ENCODE measurements at regions not wholly inside any gene's neighbourhood (a gene's known extent, or its start where the extent isn't known, plus 50 kb on each side); places are given as distances from the start of the nearest gene placed in this dataset.

DNA sequence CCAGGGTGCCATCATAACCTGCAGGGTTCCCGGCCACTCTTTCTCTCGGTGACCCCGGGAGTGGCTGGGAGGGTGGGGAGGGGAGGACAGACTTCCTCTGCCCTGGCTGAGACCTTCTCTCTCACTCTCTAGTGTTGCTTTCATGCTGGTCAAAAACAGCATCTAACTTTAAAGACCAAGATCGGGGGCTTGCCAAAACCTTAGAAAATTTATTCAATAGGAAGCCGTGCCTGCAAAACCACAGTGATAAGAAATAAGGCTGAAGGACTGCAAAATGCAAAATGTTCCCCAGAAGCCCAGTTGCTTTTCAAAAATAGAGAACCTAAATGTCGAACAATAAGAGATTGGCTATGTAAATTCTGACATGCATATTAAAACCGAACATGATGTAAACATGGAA is 344.0 kb downstream of the FOXL1 start:
- in situ Hi-C loops (cut with MboI) = no loop called here
- no peak for DNase-seq

DNA sequence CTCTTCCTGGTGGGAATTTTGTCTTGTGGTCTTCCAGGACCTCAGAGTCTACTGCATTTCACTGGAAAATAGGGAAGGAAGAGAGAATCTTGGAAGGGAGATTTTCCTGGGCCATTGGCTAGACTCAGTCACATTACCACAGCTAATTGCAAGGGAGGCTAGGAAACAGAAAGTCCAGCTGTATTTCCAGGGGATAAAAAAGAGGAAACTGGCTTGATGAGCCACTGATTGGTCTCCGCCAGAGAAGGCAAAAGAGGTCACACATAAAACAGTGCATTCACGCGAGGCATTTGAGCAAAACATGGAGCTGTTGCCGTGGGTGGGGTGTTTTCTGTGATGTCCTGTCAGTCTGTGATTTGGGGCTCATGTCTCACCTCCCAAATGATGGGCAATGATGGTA is 345.3 kb downstream of the FOXL1 start:
- Histone ChIP-seq H3K4me1 (ENCODE audit: insufficient read depth) (peaks cover 15% of the 10 kb centered on the region), H3K9me2 (ENCODE audit: insufficient read depth) (no peaks in the 10 kb centered on the region), H3K27ac (no peak overlapping the region), H3K27me3 (replicated peaks; ENCODE audit: insufficient read depth) (peaks cover 11% of the 10 kb centered on the region), H2AFZ (no peak overlapping the region), H3K4me2 (ENCODE audit: unreplicated experiment) (no peak overlapping the region), H3K9me3 (ENCODE audit: low read depth) (no peaks in the 10 kb centered on the region), H3F3A (ENCODE audit: insufficient read depth) (peaks cover 13% of the 10 kb centered on the region), H3K4me3 (no peak overlapping the region), H3K79me2 (ENCODE audit: insufficient read depth) (no peaks in the 10 kb centered on the region), H4K20me1 (ENCODE audit: insufficient read depth) (no peaks in the 10 kb centered on the region), H3K9ac (no peak overlapping the region), H3K36me3 (ENCODE audit: low read depth) (no peaks in the 10 kb centered on the region)
- WGBS, 2 experiments (ENCODE audit: low coverage in 1 of 2, low lambda C conversion rate in 2 of 2, missing lambda C conversion rate in 2 of 2) = 76 to 82% methylated on average over 4 of the region's 4 CpGs
- DNase-seq = no peak
- in situ Hi-C loops (cut with MboI) = no loop called here
- TF ChIP-seq EZH2 (IDR thresholded peaks at IDR 0.05; ENCODE audit: insufficient read depth, poor library complexity, severe bottlenecking) (no peak), EZH2phosphoT487 (IDR thresholded peaks at IDR 0.05; ENCODE audit: insufficient read depth, low read depth) (no peak)

More for the DNA sequence above, 344.0 kb downstream of the FOXL1 start:
- Histone ChIP-seq H3K79me2 (ENCODE audit: insufficient read depth) (no peaks in the 10 kb centered on the region), H3K9ac (no peak overlapping the region), H3K4me3 (no peak overlapping the region), H2AFZ (no peak overlapping the region), H3K9me2 (ENCODE audit: insufficient read depth) (no peaks in the 10 kb centered on the region), H3F3A (ENCODE audit: insufficient read depth) (peaks cover 13% of the 10 kb centered on the region), H3K27me3 (replicated peaks; ENCODE audit: insufficient read depth) (peaks cover 11% of the 10 kb centered on the region), H3K4me1 (ENCODE audit: insufficient read depth) (peaks cover 15% of the 10 kb centered on the region), H3K9me3 (ENCODE audit: low read depth) (no peaks in the 10 kb centered on the region), H3K36me3 (ENCODE audit: low read depth) (no peaks in the 10 kb centered on the region), H3K27ac (no peak overlapping the region), H3K4me2 (ENCODE audit: unreplicated experiment) (no peak overlapping the region), H4K20me1 (ENCODE audit: insufficient read depth) (no peaks in the 10 kb centered on the region)
- no peak for TF ChIP-seq EZH2 (IDR thresholded peaks at IDR 0.05; ENCODE audit: insufficient read depth, poor library complexity, severe bottlenecking)
- TF ChIP-seq EZH2phosphoT487 (IDR thresholded peaks at IDR 0.05; ENCODE audit: insufficient read depth, low read depth) = no peak
- 60 to 66% methylated on average over 7 of the region's 7 CpGs for WGBS, 2 experiments (ENCODE audit: low coverage in 1 of 2, low lambda C conversion rate in 2 of 2, missing lambda C conversion rate in 2 of 2)

- peaks cover 17% of the 10 kb centered on the region for H3K4me1 ChIP-seq (ENCODE audit: insufficient read depth)
- in situ Hi-C loops (cut with MboI) = no loop called here
- H3K9me3 ChIP-seq (ENCODE audit: low read depth) = no peaks in the 10 kb centered on the region
- no peaks in the 10 kb centered on the region for H3K79me2 ChIP-seq (ENCODE audit: insufficient read depth)
- no peaks in the 10 kb centered on the region for H4K20me1 ChIP-seq (ENCODE audit: insufficient read depth)
- no peaks in the 10 kb centered on the region for H3K9me2 ChIP-seq (ENCODE audit: insufficient read depth)
- peaks cover 11% of the 10 kb centered on the region; the same call in 1 of the 2 replicates for H3K27me3 ChIP-seq (replicated peaks; ENCODE audit: insufficient read depth)
- no peak for TF ChIP-seq EZH2phosphoT487 (IDR thresholded peaks at IDR 0.05; ENCODE audit: insufficient read depth, low read depth)
- no peak for TF ChIP-seq EZH2 (IDR thresholded peaks at IDR 0.05; ENCODE audit: insufficient read depth, poor library complexity, severe bottlenecking)
- no peak overlapping the region for H2AFZ ChIP-seq
- no peak overlapping the region for H3K4me3 ChIP-seq
- no peaks in the 10 kb centered on the region for H3K36me3 ChIP-seq (ENCODE audit: low read depth)
- 20 to 23% methylated on average over 5 to 6 of the region's 6 CpGs for WGBS, 2 experiments (ENCODE audit: low coverage in 1 of 2, low lambda C conversion rate in 2 of 2, missing lambda C conversion rate in 2 of 2)
- DNase-seq = peak; percentile 90
- H3K4me2 ChIP-seq (ENCODE audit: unreplicated experiment) = peak overlapping the region; percentile 39
- H3F3A ChIP-seq (ENCODE audit: insufficient read depth) = peaks cover 13% of the 10 kb centered on the region
- peak overlapping the region; percentile 52 for H3K27ac ChIP-seq
- no peak overlapping the region for H3K9ac ChIP-seq
These were observed 346.2 kb downstream of the FOXL1 start for GRCh38 chr16:86924537-86924936.

GRCh38 chr16:86925067-86925791 is 346.9 kb downstream of the FOXL1 start:
- Histone ChIP-seq H3K79me2 (ENCODE audit: insufficient read depth) (no peaks in the 10 kb centered on the region), H3K36me3 (ENCODE audit: low read depth) (no peaks in the 10 kb centered on the region), H3K9ac (peak overlapping the region; percentile 20; the same call in 1 of the 2 replicates), H3K27ac (peak overlapping the region; percentile 52), H4K20me1 (ENCODE audit: insufficient read depth) (no peaks in the 10 kb centered on the region), H3K9me3 (ENCODE audit: low read depth) (no peaks in the 10 kb centered on the region), H3K4me2 (ENCODE audit: unreplicated experiment) (peak overlapping the region; percentile 39), H3F3A (ENCODE audit: insufficient read depth) (peaks cover 13% of the 10 kb centered on the region), H3K4me3 (no peak overlapping the region), H3K4me1 (ENCODE audit: insufficient read depth) (peaks cover 21% of the 10 kb centered on the region), H3K27me3 (replicated peaks; ENCODE audit: insufficient read depth) (peaks cover 4% of the 10 kb centered on the region; the same call in 1 of the 2 replicates), H3K9me2 (ENCODE audit: insufficient read depth) (no peaks in the 10 kb centered on the region), H2AFZ (no peak overlapping the region)
- 31 to 33% methylated on average over 18 of the region's 18 CpGs for WGBS, 2 experiments (ENCODE audit: low coverage in 1 of 2, low lambda C conversion rate in 2 of 2, missing lambda C conversion rate in 2 of 2)
- TF ChIP-seq EZH2phosphoT487 (IDR thresholded peaks at IDR 0.05; ENCODE audit: insufficient read depth, low read depth) = no peak
- TF ChIP-seq EZH2 (IDR thresholded peaks at IDR 0.05; ENCODE audit: insufficient read depth, poor library complexity, severe bottlenecking) = no peak
- DNase-seq = peak; percentile 76
- in situ Hi-C loops (cut with MboI) = no loop called here

All from GM23248 (cell line).